Activated naive CD8-positive, alpha-beta T cell (primary cell): ENCODE measurements at regions not wholly inside any gene's neighbourhood (a gene's known extent, or its start where the extent isn't known, plus 50 kb on each side); places are given as distances from the start of the nearest gene placed in this dataset.

Experiments
- H3K27ac Mint-ChIP-seq: one replicate; pipeline ENCODE4 v1.8.0; 2021; ENCODE audit warnings: mixed read lengths
- H3K27me3 Mint-ChIP-seq: one replicate; pipeline ENCODE4 v1.8.0; 2021; ENCODE audit warnings: mixed read lengths
- H3K36me3 Mint-ChIP-seq: one replicate; pipeline ENCODE4 v1.8.0; 2021; ENCODE audit warnings: mixed read lengths
- H3K4me1 Mint-ChIP-seq: one replicate; pipeline ENCODE4 v1.8.0; 2021; ENCODE audit warnings: low read depth, mixed read lengths
- H3K4me3 Mint-ChIP-seq: one replicate; pipeline ENCODE4 v1.8.0; 2021; ENCODE audit warnings: mild to moderate bottlenecking, mixed read lengths
- H3K9me3 Mint-ChIP-seq: one replicate; pipeline ENCODE4 v1.8.0; 2021; ENCODE audit warnings: low read depth, mixed read lengths

GRCh38 chr4:140244328-140244727, 90.3 kb upstream of the MAML3 start:
- H3K27ac Mint-ChIP-seq = no peak overlapping the region
- no peak overlapping the region for H3K4me3 Mint-ChIP-seq
- H3K27me3 Mint-ChIP-seq = no peaks in the 10 kb centered on the region
- no peaks in the 10 kb centered on the region for H3K36me3 Mint-ChIP-seq
- peaks cover 27% of the 10 kb centered on the region for H3K4me1 Mint-ChIP-seq
- no peaks in the 10 kb centered on the region for H3K9me3 Mint-ChIP-seq

- Mint-ChIP-seq H3K27me3 (no peaks in the 10 kb centered on the region), H3K27ac (peak overlapping the region; percentile 85), H3K36me3 (no peaks in the 10 kb centered on the region), H3K9me3 (no peaks in the 10 kb centered on the region), H3K4me3 (peak overlapping the region; percentile 31), H3K4me1 (peaks cover 27% of the 10 kb centered on the region)
These were observed 89.3 kb upstream of the MAML3 start for GRCh38 chr4:140243278-140243753.

GRCh38 chr4:140242357-140243277, 88.6 kb upstream of the MAML3 start:
- Mint-ChIP-seq H3K9me3 (no peaks in the 10 kb centered on the region), H3K27me3 (peaks cover 2% of the 10 kb centered on the region), H3K4me3 (peak overlapping the region; percentile 31), H3K27ac (peak overlapping the region; percentile 85), H3K4me1 (peaks cover 27% of the 10 kb centered on the region), H3K36me3 (no peaks in the 10 kb centered on the region)

- no peak overlapping the region for H3K4me3 Mint-ChIP-seq
- H3K9me3 Mint-ChIP-seq = no peaks in the 10 kb centered on the region
- no peaks in the 10 kb centered on the region for H3K36me3 Mint-ChIP-seq
- H3K27me3 Mint-ChIP-seq = peaks cover 2% of the 10 kb centered on the region
- peaks cover 26% of the 10 kb centered on the region for H3K4me1 Mint-ChIP-seq
- H3K27ac Mint-ChIP-seq = no peak overlapping the region
These were observed 86.3 kb upstream of the MAML3 start for GRCh38 chr4:140240237-140240636.

GRCh38 chr4:140239311-140239710, 85.3 kb upstream of the MAML3 start:
- no peaks in the 10 kb centered on the region for H3K36me3 Mint-ChIP-seq
- peaks cover 2% of the 10 kb centered on the region for H3K27me3 Mint-ChIP-seq
- no peaks in the 10 kb centered on the region for H3K9me3 Mint-ChIP-seq
- no peak overlapping the region for H3K27ac Mint-ChIP-seq
- peaks cover 33% of the 10 kb centered on the region for H3K4me1 Mint-ChIP-seq
- H3K4me3 Mint-ChIP-seq = no peak overlapping the region

GRCh38 chr4:140238351-140239056, 84.5 kb upstream of the MAML3 start:
- H3K4me1 Mint-ChIP-seq = peaks cover 36% of the 10 kb centered on the region
- no peak overlapping the region for H3K4me3 Mint-ChIP-seq
- no peaks in the 10 kb centered on the region for H3K36me3 Mint-ChIP-seq
- no peaks in the 10 kb centered on the region for H3K9me3 Mint-ChIP-seq
- H3K27ac Mint-ChIP-seq = no peak overlapping the region
- H3K27me3 Mint-ChIP-seq = peaks cover 2% of the 10 kb centered on the region

GRCh38 chr4:140237616-140238350, 83.8 kb upstream of the MAML3 start:
- Mint-ChIP-seq H3K27me3 (peaks cover 2% of the 10 kb centered on the region), H3K4me3 (no peak overlapping the region), H3K36me3 (no peaks in the 10 kb centered on the region), H3K9me3 (no peaks in the 10 kb centered on the region), H3K4me1 (peaks cover 30% of the 10 kb centered on the region), H3K27ac (no peak overlapping the region)

GRCh38 chr4:140236654-140237169, 82.7 kb upstream of the MAML3 start:
- H3K4me3 Mint-ChIP-seq = no peak overlapping the region
- H3K9me3 Mint-ChIP-seq = no peaks in the 10 kb centered on the region
- no peaks in the 10 kb centered on the region for H3K36me3 Mint-ChIP-seq
- H3K27ac Mint-ChIP-seq = no peak overlapping the region
- peaks cover 2% of the 10 kb centered on the region for H3K27me3 Mint-ChIP-seq
- H3K4me1 Mint-ChIP-seq = peaks cover 24% of the 10 kb centered on the region

GRCh38 chr4:140234697-140235060, 80.7 kb upstream of the MAML3 start:
- Mint-ChIP-seq H3K27me3 (peaks cover 2% of the 10 kb centered on the region), H3K4me1 (peaks cover 29% of the 10 kb centered on the region), H3K36me3 (no peaks in the 10 kb centered on the region), H3K4me3 (peak overlapping the region; percentile 46), H3K27ac (peak overlapping the region; percentile 83), H3K9me3 (no peaks in the 10 kb centered on the region)

GRCh38 chr4:140233791-140234696, 80.1 kb upstream of the MAML3 start:
- no peaks in the 10 kb centered on the region for H3K9me3 Mint-ChIP-seq
- H3K27ac Mint-ChIP-seq = peak overlapping the region; percentile 83
- no peaks in the 10 kb centered on the region for H3K36me3 Mint-ChIP-seq
- H3K4me1 Mint-ChIP-seq = peaks cover 29% of the 10 kb centered on the region
- H3K27me3 Mint-ChIP-seq = peaks cover 2% of the 10 kb centered on the region
- H3K4me3 Mint-ChIP-seq = peak overlapping the region; percentile 46

- Mint-ChIP-seq H3K4me3 (no peak overlapping the region), H3K27me3 (no peaks in the 10 kb centered on the region), H3K27ac (no peak overlapping the region), H3K36me3 (no peaks in the 10 kb centered on the region), H3K9me3 (no peaks in the 10 kb centered on the region), H3K4me1 (peaks cover 24% of the 10 kb centered on the region)
These were observed 75.9 kb upstream of the MAML3 start for GRCh38 chr4:140229881-140230280.

GRCh38 chr4:140227286-140227685, 73.3 kb upstream of the MAML3 start:
- H3K4me1 Mint-ChIP-seq = peaks cover 7% of the 10 kb centered on the region
- no peak overlapping the region for H3K4me3 Mint-ChIP-seq
- H3K9me3 Mint-ChIP-seq = no peaks in the 10 kb centered on the region
- H3K27ac Mint-ChIP-seq = no peak overlapping the region
- no peaks in the 10 kb centered on the region for H3K36me3 Mint-ChIP-seq
- H3K27me3 Mint-ChIP-seq = no peaks in the 10 kb centered on the region

- H3K27ac Mint-ChIP-seq = no peak overlapping the region
- no peaks in the 10 kb centered on the region for H3K9me3 Mint-ChIP-seq
- H3K36me3 Mint-ChIP-seq = no peaks in the 10 kb centered on the region
- no peak overlapping the region for H3K4me3 Mint-ChIP-seq
- H3K4me1 Mint-ChIP-seq = no peaks in the 10 kb centered on the region
- H3K27me3 Mint-ChIP-seq = no peaks in the 10 kb centered on the region
These were observed 69.2 kb upstream of the MAML3 start for GRCh38 chr4:140223056-140223810.
